Glutamatergic neuron (in vitro differentiated cells): ENCODE measurements at regions not wholly inside any gene's neighbourhood (a gene's known extent, or its start where the extent isn't known, plus 50 kb on each side); places are given as distances from the start of the nearest gene placed in this dataset.

Experiments
- DNase-seq: peaks from one replicate; pipeline ENCODE4 v3.0.0; 2022
- H3K27ac Mint-ChIP-seq: one replicate; pipeline ENCODE4 v1.8.0; 2020; ENCODE audit warnings: mild to moderate bottlenecking, mixed read lengths, inconsistent platforms; ENCODE audit not compliant: unreplicated experiment
- H3K27me3 Mint-ChIP-seq: one replicate; pipeline ENCODE4 v1.8.0; 2020; ENCODE audit warnings: mild to moderate bottlenecking, moderate library complexity, mixed read lengths, inconsistent platforms; ENCODE audit not compliant: unreplicated experiment
- H3K36me3 Mint-ChIP-seq: one replicate; pipeline ENCODE4 v1.8.0; 2020; ENCODE audit warnings: mild to moderate bottlenecking, mixed read lengths, inconsistent platforms; ENCODE audit not compliant: unreplicated experiment
- H3K4me1 Mint-ChIP-seq: one replicate; pipeline ENCODE4 v1.8.0; 2020; ENCODE audit warnings: mild to moderate bottlenecking, low read depth, mixed read lengths, inconsistent platforms; ENCODE audit not compliant: unreplicated experiment
- H3K4me3 Mint-ChIP-seq: one replicate; pipeline ENCODE4 v1.8.0; 2020; ENCODE audit warnings: mild to moderate bottlenecking, mixed read lengths, inconsistent platforms; ENCODE audit not compliant: unreplicated experiment
- H3K9me3 Mint-ChIP-seq: one replicate; pipeline ENCODE4 v1.8.0; 2020; ENCODE audit warnings: mild to moderate bottlenecking, moderate library complexity, mixed read lengths, inconsistent platforms; ENCODE audit not compliant: unreplicated experiment
- TF ChIP-seq, protein P1 (sequence below): fragments of 200-600 bp; sonication (generic); IDR thresholded peaks from one replicate; pipeline ENCODE4 v1.5.0; 2021; ENCODE audit not compliant: partially characterized antibody, unreplicated experiment

DNA sequence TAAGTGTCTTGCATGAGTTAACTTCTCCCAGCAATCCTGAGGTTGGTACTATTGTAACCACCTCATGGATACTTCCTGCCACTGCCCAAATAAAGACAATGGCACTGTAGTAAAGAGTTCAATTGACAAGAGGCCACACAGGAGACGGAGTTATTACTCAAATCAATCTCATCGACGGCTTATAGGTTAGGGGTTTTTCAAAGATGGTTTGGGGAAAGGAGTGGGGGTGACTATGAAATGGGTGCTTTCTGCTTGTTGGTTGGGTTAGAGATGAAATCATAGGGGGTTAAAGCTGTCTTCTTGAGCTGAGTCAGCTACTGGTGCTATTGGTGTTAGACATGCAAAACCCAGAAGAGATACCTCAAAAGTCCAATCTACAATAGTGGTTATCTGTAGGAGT lies 1258.0 kb upstream of the ZEB2 start:
- TF ChIP-seq, protein P1, sequence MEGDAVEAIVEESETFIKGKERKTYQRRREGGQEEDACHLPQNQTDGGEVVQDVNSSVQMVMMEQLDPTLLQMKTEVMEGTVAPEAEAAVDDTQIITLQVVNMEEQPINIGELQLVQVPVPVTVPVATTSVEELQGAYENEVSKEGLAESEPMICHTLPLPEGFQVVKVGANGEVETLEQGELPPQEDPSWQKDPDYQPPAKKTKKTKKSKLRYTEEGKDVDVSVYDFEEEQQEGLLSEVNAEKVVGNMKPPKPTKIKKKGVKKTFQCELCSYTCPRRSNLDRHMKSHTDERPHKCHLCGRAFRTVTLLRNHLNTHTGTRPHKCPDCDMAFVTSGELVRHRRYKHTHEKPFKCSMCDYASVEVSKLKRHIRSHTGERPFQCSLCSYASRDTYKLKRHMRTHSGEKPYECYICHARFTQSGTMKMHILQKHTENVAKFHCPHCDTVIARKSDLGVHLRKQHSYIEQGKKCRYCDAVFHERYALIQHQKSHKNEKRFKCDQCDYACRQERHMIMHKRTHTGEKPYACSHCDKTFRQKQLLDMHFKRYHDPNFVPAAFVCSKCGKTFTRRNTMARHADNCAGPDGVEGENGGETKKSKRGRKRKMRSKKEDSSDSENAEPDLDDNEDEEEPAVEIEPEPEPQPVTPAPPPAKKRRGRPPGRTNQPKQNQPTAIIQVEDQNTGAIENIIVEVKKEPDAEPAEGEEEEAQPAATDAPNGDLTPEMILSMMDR = no peak
- no peaks in the 10 kb centered on the region for H3K27me3 Mint-ChIP-seq
- H3K27ac Mint-ChIP-seq = no peak overlapping the region
- DNase-seq = no peak
- H3K9me3 Mint-ChIP-seq = no peaks in the 10 kb centered on the region
- no peaks in the 10 kb centered on the region for H3K4me1 Mint-ChIP-seq
- no peak overlapping the region for H3K4me3 Mint-ChIP-seq
- H3K36me3 Mint-ChIP-seq = no peaks in the 10 kb centered on the region

DNA sequence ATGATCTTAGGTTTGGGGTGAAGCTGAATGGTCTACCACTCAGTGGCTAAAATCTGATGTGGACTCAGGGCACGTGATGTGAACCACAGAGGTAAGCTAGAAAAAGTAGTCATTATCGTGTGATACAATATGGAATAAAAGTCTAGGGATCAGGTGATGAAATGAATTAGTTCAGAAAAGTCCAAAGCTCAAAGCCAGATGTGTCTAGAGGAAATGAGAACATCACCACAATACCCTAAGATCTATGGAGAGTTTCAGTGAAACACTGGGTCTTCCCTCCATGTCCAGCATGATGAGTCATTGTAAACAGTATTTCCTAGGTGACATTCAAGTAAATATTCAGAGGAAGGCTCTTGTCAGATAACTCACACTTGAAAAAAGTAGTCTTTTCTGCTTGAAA lies 1257.4 kb upstream of the ZEB2 start:
- TF ChIP-seq, protein P1 = no peak
- Mint-ChIP-seq H3K36me3 (no peaks in the 10 kb centered on the region), H3K4me1 (no peaks in the 10 kb centered on the region), H3K9me3 (no peaks in the 10 kb centered on the region), H3K27me3 (no peaks in the 10 kb centered on the region), H3K27ac (no peak overlapping the region), H3K4me3 (no peak overlapping the region)
- no peak for DNase-seq

GRCh38 chr2:145775591-145775990 lies 1255.7 kb upstream of the ZEB2 start:
- Mint-ChIP-seq H3K9me3 (no peaks in the 10 kb centered on the region), H3K4me1 (no peaks in the 10 kb centered on the region), H3K27ac (no peak overlapping the region), H3K27me3 (no peaks in the 10 kb centered on the region), H3K4me3 (no peak overlapping the region), H3K36me3 (no peaks in the 10 kb centered on the region)
- TF ChIP-seq, protein P1 = no peak
- no peak for DNase-seq

DNA sequence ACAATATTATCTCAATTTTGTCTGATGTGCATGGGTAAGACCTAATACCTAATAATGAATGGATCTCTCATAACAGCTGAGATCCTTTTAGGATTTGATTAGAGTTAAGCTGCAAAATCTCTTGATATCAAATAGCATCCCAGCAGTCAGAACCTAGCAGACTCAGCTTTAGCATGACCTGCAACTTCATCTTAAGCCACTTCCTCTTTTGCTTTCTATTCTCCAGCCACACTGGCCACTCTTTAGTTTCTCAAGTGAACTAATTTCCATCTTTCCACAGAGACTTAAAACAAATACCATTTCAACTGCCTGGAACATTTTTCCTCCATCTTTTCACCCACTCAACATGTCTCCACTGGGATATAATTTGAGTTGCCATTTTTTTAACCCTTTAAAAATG lies 1251.6 kb upstream of the ZEB2 start:
- DNase-seq = no peak
- H3K27me3 Mint-ChIP-seq = no peaks in the 10 kb centered on the region
- no peak overlapping the region for H3K27ac Mint-ChIP-seq
- no peaks in the 10 kb centered on the region for H3K36me3 Mint-ChIP-seq
- H3K9me3 Mint-ChIP-seq = no peaks in the 10 kb centered on the region
- TF ChIP-seq, protein P1 = no peak
- no peak overlapping the region for H3K4me3 Mint-ChIP-seq
- H3K4me1 Mint-ChIP-seq = peaks cover 5% of the 10 kb centered on the region

- Mint-ChIP-seq H3K36me3 (no peaks in the 10 kb centered on the region), H3K4me3 (no peak overlapping the region), H3K27me3 (no peaks in the 10 kb centered on the region), H3K9me3 (no peaks in the 10 kb centered on the region), H3K4me1 (peaks cover 10% of the 10 kb centered on the region), H3K27ac (no peak overlapping the region)
- no peak for DNase-seq
- TF ChIP-seq, protein P1 = no peak
Measured at GRCh38 chr2:145769011-145769716, 1249.2 kb upstream of the ZEB2 start.
